HG02798 (cell line): ENCODE measurements at regions not wholly inside any gene's neighbourhood (a gene's known extent, or its start where the extent isn't known, plus 50 kb on each side); places are given as distances from the start of the nearest gene placed in this dataset.

Source experiments
- ATAC-seq: cut with Tn5 transposase; IDR thresholded peaks from one replicate; pipeline ENCODE4 v1.9.1; 2021; ENCODE audit warnings: mild to moderate bottlenecking; ENCODE audit not compliant: unreplicated experiment, poor library complexity

DNA sequence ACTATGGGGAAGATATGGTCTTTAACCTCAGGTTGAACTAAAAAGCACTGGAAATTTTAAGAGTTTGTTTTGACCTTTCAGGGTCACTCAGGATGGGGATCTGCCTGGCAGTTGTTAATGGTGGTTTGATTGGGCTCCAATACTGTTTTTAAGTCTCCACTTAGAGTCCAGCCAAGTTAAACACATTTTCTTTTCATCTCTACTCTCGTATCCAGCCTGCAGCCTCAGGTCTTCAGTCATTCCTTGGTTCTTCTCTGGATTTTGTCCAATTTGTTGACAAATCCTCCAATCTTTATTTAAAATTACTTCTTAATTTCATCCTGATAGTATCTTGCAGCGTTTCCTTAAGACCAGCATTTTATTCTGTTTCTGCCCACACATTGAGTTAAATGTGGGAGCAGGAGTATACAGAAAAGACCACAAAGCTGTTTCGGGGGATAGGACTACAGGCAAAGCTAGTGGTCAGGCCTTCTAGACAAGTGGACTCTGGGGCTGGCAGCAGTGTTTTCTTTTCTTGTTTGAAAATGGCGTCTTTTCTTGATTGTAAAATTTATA, 133.2 kb upstream of the INHBA start:
- ATAC-seq, result no peak

DNA sequence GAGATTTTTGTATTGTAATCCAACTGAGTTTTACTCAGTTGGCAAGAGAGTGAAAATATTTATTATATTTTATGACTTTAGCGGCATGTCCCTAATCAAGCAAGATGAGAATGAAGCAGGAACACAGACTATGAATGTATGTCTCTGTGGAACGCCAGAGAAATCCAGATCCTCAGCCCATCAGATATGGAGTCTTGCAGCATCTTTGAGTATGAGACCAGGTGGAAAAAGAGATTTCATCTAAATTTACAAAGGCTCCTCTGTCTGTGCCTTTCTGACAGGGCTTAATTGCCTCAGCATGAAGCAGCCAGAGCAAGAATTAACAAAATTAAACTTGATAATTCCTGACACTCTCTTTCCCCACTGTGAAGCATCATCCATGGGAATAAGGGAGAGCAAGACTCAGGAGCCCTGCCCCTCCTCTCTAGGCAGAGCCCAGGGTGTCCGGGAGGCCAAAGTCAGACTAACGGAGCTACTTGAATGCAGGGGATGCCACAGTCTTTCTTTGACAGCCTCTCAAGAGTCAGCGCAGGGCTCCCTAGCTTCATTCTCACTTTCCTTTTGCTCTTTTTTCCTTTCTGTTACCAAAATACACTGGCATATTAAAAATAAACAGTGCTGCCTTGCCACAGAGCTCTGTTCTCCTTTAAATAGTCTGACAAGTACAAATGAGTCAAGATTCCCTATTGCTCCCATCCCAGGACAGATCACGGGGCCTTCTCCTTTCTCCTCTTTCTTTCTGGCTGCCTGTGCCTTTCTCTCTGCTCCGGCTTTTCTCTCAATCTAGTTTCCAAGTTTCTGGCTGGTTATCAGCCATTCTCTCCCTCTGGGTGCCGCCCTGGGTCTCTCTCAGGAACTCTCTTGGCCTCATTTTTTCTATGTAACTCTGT, 132.2 kb upstream of the INHBA start:
- no peak for ATAC-seq

DNA sequence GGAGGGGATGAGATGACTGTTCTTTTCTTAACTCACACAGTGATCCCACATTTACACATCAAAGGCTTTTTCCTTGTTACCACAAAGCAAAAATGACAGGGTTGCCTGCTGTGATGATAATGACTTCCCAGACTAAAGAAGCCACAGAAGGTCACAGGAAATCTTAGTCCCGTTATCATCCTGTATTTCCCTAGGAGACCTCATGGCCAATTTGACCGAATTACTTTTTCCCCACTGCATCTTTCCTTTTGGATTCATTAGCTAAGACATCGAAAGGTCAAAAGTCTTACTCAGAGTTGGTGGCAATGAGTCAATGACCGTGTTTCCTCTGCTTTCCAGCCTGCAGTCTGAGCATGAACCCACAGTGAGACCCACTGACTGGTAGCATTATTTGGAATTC, 130.1 kb upstream of the INHBA start:
- ATAC-seq, result no peak

DNA sequence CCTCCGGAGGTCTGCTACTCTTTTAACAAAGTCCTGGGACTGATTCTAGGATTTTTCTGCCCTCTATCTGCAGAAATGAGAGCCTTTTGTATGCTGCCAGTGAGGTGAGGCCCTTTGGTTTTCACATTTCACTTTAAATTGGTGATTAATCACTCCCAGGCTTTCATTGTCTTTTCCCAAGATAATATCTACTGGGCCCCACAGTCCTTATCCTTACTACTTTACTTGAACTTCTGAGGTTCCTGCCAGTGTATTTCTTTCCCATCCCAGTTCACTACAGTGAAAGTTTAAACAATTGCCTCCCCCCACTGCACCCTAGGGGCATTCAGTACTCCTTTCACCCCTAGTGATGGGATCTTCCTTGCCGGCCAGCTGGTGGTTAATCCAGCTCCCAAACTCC, 127.4 kb upstream of the INHBA start:
- no peak for ATAC-seq

DNA sequence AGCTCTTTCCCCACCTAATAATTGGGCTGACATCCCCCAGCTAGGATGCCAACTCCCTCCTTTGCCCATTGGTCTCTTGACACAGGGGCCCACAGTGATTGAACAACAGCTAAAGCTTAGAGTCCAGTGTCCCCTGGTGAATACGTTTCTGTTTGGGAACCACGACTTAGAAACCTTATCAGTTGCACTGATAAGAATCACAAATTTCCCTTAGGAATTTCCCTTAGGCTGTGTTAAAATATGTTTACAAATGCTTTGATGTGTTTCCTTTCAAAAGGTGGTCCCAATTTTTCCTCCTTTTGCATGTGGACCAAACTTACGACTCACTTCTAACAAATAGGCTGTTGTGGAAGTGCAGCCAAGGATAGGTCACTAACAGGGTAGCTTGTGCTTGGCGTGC, 126.0 kb upstream of the INHBA start:
- no peak for ATAC-seq

DNA sequence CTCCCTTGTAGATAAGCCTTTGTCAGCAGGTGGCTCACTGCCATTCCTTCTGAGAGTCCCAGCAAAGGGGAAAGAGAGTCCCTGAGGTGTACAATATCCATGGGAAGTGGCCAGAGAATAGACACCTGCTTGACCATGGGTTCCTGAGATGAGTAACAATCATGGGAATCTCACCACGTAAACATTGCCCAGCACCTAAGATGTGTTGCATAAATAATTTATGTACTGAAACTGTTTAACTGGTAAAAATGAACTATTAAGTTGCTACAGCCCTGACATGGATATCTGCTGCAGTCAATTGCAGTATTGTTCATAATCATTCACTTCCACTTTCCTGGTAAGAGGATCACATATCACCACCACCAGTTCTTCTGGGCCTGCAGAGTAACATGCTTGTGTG, 123.8 kb upstream of the INHBA start:
- ATAC-seq, result no peak

DNA sequence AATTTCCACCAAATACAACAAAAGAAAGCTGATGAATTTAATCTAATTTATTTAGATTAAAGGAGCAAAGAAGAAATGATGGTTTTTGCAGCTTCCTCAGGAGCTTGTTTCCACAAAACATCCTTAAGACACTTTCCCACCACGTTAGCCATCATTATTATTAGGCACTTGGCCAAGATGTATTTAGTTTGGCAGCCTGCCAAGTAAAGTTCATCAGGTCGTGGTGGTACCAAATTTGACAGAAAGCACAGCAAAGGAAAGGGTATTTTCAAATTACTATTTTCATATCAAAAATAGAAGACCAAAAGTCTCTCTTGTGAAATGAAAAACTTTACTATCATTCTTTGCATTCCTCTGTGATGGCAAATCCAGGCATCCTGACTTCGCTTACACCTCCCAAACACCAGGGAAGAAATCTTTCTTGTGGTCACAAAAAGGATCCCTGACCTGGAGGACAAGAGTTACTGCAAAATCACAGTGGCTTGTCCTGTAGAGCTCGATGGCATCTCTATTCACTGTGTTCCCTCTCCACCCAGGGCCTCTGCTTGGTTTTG, 123.1 kb upstream of the INHBA start:
- ATAC-seq, result no peak

DNA sequence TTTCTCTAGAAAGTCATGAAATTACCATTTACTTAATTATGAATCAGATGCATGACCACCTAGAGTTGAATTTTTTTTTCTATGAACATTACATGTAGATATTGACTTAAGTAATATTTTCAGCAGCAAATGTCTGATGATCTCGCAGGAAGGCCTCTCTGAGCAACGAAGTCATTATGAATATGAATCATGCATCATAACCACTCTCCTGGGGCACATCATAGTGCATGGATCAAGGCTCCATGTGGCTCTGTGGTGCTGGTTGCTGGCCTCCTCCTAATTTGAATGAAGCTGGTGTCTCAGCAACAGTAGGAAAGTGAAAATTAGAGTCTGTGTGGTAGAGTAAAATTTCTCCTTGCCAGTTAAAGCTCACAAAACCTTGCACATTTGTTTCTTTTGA, 121.4 kb upstream of the INHBA start:
- no peak for ATAC-seq

DNA sequence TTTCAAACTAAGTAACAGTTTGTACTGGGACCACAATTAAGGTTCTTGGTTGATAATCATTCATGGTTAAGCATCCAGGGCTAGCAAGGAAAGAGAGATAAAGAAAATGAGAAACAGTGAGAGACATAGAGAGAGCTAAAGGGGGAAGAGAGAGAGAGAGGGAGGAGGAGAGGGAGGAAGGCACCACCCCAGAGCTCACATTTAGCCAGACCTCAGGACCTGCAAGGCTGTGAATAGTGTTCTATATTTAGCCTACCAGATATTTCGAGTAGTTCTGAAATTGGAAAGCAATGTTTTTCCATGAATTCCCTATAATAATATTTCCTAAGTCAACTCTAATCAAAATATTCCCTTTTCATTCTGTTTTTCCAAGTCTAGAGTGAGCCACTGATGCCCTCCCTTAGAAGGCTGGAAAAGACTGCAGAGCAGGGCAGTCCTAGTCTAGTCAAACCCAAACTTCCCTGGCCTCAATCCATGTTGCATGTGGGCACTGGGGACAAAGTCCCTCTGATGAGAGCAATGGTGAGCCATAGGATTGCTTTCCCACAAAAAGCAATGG, 119.4 kb upstream of the INHBA start:
- ATAC-seq, result no peak

DNA sequence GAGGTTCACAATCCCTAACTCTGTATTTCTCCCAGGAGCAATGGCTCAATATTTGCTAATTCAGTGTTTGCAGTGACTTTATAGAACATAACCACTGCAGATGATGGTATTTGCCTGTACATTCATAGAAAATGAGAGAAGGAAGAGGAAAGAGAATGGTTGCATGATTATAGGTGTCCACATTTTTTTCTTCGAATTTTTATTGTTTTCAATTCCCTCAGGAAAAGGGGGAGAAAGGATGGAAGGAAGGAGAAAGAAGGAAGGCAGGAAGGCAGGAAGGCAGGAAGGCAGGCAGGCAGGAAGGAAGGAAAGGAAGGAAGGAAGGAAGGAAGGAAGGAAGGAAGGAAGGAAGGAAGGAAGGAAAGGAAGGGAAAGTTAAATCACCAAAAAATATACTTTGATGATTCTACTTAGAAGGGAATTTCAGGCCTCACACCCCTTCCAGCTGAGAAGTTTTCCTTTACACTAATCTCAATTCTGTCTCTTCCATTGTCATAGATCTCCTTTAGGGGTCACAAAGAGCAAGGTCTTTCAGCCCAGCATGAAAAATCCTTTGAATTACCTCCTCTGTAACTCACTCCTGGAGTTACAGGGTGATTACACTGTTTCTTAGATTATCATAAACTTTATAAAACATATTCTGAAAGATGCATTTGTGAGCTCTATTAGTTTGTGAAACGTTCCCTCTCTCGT, 118.8 kb upstream of the INHBA start:
- no peak for ATAC-seq

DNA sequence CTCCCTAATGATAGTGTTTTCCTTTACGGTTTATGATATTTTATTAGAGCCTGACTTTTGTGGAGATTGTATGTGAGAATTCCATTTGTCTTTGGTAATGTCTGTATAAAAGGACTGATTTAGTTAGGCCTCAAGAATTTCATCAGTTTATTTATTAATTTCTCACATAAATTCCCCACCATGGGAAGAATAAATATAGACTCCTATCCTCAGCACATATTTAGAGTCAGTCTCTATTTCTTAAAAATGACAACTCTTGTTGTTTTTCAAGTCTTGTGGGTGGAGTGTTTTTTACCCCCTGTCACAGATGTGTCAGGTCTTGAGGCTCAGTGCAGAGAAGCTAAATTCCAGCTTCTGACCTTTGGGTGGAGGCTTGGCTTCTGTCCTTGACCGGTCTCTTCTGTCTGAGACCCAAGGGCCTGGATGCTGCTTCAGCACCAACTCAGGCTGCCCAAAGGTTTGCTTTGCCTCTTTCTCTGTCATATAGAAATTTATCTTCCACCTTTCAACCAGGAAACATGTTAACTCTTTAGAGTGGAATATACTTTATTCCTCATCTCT, 117.3 kb upstream of the INHBA start:
- ATAC-seq, result no peak

DNA sequence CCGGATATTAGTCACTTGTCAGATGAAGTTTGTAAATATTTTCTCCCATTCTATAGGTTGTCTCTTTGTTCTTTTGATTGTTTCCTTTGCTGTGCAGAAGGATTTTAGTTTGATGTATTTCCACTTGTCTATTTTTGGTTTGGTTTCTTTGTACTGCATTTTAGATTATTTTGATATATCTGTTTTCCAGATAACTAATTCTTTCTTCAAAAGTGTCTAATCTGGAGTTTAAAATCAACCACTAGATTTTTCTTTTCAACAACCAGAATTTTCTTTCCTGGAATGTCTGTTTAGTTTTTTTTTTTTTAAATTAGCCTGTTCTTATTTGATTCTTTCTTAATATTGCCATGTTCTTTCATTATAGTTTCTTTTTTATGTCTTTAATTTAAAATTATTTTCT, 116.8 kb upstream of the INHBA start:
- ATAC-seq, result no peak

DNA sequence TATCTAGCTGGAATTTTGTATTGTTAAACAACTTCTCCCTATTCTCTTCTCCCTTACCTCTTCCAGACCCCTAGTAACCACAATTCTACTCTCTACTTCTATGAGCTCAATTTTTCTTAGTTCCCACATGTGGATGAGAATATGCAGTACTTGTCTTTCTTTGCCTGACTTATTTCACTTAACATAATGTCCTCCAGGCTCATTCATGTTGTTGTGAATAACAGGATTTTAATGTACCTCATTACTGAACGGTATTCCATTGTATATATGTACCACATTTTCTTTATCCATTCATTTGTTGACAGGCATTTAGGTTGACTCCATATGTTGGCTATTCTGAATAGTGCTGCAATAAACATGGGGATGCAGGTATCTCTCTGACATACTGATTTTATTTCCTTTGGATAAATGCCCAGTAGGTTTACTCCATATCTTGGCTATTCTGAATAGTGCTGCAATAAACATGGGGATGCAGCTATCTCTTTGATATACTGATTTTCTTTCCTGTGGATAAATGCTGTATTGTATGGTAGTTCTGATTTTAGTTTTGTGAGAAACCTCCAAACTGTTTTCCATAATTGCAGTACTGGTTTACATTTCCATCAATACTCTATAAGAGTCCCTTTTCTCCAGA, 116.0 kb upstream of the INHBA start:
- ATAC-seq, result no peak

DNA sequence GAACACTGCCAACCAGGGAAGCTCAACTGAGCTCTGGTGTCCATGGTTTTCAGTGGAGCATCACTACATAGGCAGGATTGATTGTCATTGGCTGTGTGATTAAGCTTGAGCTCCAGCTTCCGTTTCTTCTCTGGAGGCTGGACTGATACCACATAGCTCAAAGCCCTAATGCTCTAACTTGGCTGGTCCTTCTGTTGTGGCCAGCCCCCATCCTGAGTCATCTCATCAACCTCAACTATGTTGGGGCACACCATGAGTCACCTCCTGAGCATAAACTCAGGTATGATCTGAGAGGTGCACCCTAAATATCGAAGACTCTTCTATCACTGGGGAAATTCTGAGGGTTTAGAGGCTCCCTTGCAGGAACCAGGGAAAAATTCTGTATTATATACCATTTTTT, 114.5 kb upstream of the INHBA start:
- ATAC-seq, result peak; percentile 73

DNA sequence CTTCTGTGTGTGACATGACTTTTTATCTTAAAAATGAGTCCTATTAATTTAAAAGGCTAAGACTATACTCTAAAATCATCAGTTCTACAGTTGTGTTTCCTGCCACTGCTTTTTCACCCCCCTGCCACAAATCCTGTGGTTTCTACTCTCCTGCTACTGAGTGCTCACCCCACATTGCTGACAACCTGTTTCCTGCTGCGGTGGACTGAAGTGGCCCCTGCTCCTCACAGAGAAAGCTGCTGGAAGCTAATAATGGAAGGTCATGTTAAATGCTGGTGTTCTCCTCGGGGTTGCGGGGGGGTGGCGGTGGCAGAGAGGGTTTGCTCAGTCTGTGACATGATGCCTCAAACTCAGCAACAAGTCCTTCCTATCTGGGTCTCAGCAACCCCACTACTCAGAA, 113.2 kb upstream of the INHBA start:
- no peak for ATAC-seq

DNA sequence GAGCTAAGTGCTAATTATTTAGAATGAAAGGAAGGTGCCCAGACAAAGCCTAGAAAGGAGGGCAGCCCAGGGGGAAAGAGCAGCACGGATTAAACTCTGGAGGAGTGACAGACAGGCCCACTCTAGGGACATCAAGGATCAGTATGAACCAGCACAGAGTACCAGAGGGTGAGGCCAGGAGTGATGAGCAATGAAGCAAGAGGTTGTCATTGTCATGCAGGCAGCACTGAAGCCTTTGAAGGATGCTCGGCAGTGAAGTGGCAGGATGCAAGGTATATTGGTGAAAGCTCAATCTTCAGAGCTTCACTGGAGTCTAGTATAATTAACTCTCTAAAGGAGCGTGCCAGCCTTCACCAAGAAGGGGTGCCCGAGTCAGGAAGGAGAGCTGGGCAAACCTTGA, 112.0 kb upstream of the INHBA start:
- no peak for ATAC-seq

DNA sequence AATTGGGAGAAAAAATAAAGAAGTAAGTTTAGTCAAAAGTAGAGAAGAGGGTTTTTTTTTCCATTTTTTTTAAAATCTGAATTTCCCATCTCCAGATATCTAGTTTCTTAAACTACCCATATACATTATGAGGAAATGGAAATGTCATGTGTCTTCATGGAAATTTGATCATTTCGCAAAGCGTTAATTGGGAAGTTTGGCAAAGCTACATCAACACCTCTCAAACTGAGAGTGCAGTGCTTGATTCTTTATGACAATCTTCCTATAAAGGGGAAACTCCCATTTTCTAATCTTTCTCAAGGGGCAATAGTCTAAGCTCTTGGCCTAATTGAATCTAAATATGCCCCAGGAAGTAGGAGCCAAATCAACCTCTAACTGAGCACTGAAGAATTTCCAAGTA, 110.4 kb upstream of the INHBA start:
- ATAC-seq, result no peak

DNA sequence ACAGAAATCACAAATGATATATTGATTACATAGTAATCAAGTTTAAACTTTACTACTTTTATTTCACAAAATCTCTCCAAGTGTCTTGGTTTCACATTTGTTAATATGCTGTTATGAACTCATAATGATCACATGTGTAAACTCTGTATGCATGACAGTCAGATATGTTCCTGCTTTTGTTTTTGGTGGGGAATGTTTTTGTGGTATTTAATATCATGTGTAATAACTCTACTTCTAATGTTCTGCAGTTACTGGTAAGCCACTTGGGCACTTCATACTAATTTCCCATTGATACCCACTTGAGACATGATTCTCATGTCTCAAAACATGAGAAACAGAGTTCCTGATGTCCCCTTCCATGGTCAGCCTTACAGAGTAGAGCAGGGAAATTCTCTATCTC, 109.1 kb upstream of the INHBA start:
- no peak for ATAC-seq

DNA sequence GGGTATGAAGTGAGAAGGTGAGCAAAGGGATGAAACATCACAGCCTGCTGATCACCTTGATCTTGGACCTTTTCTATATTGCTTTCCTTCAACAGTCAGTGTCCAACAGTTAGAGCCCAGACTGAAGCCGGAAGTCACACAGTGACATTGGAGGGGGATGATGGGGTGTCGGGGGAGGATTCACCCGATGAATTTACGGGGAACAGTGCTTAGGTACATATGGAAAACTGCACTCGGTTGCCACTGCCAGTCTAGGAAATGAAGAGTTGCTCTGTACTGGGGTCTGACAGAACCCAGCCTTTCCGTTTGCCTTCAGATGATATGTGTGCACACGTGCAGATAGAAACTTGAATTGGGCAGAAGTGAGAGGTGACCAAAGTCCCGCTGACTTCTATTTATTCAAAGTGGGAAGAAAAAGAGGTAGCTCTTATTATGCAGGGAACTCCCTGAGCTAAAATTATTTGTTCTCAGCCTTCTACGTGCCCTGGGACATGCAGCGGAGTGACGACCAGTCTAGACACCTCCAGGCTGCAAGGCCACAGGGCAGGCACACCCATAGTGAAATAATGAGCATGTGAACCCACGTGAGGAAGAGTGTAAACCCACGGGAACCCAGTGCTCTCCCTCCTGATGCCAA, 107.2 kb upstream of the INHBA start:
- peak; percentile 95 for ATAC-seq

DNA sequence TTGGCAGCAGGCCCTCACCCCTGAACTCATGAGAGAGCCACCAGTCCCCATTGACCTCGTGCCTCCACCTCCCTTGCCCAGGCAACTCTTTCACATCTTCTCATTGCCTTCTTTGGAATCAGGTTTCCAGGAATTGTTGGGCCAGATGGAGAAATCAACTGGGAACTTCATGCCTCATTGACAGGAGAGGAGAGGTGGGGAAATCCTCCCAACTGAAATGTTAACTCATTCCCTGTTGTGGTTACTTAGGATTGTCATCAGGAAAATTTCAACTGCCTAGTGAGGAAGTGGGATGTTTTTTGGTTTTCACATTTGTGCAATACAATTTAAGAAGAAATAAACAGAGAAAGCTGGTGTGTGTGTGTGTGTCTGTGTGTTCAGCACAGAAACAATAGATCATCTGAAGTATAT, 106.6 kb upstream of the INHBA start:
- no peak for ATAC-seq
